Activated effector memory CD4-positive, alpha-beta T cell treated with anti-CD3 and anti-CD28 coated beads, Interleukin-2, amount 50 U/mL, for 16 hours (primary cell): ENCODE measurements at regions not wholly inside any gene's neighbourhood (a gene's known extent, or its start where the extent isn't known, plus 50 kb on each side); places are given as distances from the start of the nearest gene placed in this dataset.
A peak's percentile ranks its signal among the peaks of the same experiment; 100 is the strongest.

Source experiments
- DNase-seq: peaks from one replicate; pipeline ENCODE4 v3.0.0-alpha.2; 2020

DNA sequence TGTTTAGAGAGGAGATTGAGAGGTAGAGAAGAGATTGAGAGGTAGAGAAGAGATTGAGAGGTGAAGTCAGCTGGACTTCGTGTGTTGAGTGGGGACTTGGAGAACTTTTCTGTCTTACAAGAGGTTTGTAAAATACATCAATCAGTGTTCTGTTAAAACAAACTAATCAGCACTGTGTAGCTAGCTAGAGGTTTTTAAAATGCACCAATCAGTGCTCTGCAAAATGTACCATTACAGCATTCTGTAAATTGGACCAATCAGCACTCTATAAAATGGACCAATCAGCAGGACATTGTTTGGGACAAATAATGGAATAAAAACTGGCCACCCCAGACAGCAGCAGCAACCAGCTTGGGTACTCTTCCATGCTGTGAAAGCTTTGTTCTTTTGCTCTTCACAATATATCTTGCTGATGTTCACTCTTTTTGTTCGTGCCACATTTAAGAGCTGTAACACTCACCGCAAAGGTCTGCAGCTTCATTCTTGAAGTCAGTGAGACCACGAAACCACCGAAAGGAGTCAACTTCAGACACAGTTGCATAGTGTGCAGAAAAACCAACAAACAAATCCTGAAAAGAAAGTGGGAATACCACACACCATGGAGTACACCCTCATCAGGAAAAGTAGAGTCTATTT lies 366.9 kb upstream of the HSFY2 start:
- DNase-seq: no peak

DNA sequence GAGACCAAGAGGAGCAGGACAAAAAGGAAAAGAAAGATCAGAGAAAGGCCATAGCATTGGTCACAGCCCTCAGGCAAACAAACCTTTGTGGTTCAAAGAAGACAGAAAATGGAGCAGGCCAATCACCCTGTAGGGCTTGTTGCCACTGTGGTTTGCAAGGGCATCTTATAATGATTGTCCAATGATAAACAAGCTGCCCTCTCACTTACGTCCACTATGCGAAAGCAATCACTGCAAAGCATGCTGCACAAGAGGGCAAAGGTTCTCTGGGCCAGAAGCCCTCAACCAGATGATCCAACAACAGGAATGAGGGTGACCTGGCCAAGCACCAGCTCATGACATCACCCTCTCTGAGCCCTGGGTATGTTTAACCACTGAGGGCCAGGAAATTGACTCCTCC lies 360.9 kb upstream of the HSFY2 start:
- DNase-seq: no peak

DNA sequence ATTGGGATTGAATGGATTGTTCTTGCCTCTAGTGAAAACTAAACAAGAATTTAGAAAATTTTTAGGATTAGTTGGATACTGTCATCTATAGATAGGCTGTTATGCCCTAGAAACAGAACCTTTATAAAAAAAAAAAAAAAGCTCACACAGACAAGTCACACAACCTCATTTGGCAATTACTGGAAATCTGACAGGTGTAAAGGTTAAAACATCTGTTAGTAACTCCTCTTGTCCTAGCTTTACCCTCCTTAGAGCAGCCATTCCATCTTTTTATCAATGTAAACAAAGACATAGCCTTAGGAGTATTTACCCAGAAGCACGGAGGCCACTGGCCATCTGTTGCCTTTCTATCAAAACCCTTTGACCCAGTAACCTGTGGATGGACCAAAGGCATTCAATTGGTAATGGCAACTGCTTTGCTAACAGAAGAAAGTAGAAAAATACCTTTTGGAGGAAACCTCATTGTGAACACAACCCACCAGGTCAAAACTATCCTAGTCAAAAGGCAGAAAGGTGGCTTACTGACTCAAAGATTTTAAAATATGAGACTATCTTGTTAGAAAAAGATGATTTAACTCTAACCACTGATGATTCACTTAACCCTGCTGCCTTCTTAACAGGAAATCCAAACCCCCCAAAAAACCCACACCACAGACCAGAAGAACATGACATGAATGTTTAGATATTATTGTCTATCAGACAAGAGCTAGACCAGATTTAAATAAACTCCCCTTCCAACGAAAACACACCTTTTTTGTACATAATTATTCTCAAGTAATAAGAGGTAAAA lies 357.2 kb upstream of the HSFY2 start:
- no peak for DNase-seq

DNA sequence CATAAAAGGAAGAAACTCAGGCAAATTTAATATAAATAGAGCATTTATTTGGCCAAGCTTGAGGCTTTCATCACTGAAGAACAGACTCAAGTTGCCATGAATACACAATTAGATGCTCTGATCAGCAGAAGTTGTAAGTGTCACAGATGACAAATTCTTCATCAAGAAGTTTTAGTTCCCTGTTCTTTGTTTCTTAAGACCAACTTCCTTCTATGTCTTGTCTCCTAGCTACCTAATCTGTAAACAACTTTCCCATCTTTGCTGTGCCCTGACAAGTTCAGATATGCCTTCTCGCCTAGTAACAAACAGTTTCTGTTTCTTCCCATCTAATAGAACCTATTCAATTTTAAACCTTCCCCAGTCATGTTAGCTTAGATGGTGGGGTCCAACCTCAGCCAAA lies 353.4 kb upstream of the HSFY2 start:
- no peak for DNase-seq

DNA sequence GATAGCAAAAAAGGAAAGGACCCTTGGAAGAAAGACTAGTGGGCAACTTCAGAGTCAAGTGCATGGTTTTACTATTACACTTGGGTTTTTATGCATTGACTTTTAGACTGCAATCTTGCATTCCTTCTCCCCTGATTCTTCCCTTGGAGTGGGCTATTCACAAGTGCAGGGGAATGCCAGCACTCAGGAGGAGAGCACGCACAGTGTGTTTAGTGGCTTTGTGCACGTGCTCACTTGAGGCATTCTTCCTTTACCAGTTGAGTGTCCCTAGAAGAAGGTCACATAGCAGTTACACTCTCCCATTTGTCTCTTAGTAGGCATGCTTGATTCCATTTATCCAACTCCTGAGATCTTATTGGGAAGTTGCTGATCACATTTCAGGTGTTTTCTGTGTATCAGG lies 351.1 kb upstream of the HSFY2 start:
- DNase-seq: no peak

DNA sequence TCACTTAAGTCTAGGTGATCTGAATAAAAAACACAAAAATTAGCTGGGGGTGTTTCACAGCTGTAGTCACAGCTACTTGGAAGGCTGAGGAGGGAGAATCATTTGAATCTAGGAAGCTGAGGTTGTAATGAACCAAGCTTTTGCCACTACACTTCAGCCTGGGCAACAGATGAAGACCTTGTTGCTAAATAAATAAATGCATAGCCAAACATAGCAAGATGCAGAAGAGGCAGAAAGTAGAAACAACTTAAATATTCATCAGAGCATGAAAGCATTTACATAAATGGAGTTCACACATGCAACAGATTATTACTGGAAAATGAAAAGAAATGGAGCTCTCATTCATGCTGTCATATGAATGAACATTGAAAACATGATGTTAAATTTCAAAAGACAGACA lies 348.9 kb upstream of the HSFY2 start:
- no peak for DNase-seq

DNA sequence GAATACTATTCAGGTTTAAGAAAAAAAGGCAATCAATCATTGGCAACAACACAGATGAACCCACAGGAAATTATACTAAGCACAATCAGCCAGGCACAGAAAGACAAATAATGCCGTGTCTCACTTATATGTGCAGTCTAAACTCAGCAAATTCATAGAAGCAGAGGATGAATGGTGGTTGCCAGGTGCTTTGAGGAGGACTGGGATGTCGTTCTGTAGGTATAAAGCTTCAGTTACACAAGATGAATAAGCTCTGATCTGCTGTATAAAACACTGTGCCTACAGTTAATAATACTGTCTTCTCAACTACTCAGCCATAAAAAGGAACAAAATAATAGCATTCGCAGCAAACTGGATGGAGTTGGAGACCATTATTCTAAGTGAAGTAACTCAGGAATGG lies 324.8 kb upstream of the HSFY2 start:
- no peak for DNase-seq

DNA sequence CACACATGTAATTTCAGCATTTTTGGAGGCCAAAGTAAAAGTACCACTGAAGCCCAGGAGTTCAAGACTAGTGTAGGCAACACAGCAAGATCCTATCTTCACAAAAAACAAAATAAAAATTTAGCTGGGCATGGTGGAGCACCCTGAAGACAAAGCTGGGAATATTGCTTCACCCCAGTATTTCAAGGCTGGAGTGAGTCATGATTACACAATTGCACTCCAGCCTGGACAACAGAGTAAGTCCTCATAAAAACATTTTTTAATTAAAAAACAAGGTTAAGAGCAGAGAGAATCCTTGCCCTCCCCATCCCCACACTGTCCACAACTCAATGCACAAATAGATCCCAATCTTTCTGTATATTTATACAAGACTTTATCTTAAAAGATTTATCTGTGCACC lies 321.9 kb upstream of the HSFY2 start:
- no peak for DNase-seq

DNA sequence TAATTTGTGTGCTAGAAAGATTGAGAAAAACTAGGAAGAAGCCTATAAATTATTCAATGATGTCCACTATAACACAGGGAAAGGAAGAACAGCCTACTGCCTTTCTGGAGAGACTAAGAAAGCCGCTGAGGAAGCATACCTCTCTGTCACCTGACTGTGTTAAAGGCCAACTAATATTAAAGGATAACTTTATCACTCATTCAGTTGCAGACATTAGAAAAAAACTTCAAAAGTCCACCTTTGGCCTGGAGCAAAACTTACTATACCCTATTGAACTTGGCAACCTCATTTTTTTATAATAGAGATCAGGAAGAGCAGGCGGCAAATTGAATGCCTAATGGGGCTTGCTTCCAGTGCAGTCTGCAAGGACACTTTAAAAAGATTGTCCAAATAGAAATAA lies 309.5 kb upstream of the HSFY2 start:
- DNase-seq: no peak

DNA sequence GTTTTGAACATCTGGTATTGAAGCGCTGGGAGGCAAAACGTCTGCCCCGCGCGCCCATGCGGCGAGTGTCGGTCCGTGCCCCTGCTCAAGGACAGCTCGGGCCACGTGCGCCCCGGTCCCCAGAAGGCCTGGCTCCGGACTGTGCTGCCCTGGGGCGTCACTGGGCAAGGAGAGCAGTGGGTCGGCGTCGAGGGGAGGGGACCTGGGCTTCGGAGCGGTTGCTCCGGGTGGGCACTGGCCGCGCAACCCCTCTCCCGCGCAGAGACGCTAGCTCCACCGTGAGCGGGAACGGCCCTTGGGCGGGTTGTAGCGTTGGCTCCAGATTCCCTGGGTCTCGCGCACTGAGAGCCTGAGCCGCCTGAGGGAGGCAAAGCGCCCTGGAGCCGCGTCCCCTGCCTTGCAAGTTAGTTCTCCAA lies 304.2 kb upstream of the HSFY2 start:
- no peak for DNase-seq

DNA sequence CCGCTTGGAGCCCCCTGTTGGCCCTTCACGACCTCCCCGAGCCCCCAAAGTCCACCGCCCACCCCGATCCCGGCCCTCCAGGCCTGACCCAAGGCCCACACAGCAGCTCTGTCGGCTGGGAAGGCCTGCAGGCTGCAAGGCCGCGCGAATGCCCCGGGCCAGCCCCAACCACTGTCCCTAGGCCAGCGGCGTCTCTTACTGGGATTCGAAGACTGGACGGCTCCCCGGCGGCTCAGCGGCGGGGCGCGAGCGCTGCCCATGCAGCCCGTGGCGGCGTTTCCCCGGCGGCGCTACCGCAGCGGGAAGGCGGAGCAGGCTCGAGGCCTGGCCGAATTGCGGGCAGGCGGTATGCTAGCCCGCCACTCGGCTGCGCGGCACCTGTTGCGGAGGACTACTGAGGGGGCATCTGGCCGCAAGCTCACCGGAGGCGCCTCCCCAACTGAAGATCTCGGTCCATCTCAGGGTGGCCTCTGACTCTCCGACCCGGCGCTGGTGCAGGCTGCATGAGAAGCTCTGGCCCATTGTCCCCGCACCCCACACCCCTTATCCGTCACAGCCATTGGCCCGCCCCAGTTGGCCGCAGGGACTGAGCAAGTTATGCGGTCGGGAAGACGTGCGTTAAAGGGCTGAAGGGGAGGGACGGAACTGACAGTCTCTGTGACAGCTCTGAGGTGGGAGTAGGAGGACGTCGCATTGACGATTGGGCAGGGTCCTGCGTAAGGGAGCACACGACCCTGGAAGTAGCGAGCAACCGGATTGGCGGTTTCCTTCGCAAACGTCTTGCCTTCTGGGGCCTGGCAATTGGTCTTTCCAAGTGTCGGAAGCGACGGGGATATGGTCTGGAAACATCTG lies 303.5 kb upstream of the HSFY2 start:
- no peak for DNase-seq

DNA sequence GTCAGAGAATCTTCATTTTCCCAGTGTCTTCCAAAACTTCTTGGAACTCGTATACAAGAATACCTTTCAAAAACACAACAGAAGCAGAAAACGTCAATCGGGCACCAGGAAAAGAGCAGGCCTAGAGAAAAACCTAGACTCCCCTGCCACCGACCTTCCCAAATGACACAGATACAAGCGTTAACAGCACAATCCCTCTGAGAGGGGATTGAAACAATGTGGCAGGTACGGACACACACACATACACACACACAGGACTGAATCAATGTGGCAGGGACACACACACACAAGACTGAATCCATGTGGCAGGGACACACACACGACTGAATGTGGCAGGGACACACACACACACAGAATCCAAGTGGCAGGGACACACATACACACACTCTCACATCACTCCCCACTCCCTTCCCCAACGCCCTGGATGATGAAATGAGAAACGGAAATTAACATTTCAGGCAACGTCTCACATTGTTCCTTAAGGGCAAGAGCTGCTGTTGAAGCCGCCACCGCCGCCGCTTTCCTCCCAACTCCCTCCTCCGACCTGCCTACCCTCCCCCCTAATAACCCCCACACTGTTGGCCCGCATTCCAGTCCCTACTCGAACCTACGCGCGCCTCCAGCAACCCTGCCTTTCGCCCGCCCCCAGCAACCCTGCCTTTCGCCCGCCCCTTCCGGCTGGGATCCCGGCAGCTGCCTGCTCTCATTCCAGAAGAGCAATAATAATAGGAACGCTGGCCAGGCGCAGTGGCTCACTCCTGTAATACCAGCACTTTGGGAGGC lies 302.1 kb upstream of the HSFY2 start:
- DNase-seq: peak; percentile 63

DNA sequence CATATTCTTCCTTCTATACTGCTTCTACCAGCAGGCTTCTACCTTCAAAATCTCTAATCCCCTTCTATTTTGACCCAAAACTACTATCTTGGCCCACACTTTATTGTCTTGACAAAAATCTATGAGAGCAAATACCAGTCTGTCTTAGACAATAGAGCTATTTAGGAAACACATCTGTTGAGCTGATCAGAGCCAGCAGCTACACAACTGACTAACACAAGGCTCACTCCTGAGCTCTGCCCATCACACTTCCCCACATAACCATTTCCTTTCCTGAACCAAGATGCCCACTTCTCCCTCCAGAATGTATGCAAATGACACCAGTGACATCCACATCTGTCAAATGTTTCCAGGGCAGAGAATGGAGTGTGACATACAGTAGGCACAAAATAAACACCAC lies 293.9 kb upstream of the HSFY2 start:
- DNase-seq: no peak

DNA sequence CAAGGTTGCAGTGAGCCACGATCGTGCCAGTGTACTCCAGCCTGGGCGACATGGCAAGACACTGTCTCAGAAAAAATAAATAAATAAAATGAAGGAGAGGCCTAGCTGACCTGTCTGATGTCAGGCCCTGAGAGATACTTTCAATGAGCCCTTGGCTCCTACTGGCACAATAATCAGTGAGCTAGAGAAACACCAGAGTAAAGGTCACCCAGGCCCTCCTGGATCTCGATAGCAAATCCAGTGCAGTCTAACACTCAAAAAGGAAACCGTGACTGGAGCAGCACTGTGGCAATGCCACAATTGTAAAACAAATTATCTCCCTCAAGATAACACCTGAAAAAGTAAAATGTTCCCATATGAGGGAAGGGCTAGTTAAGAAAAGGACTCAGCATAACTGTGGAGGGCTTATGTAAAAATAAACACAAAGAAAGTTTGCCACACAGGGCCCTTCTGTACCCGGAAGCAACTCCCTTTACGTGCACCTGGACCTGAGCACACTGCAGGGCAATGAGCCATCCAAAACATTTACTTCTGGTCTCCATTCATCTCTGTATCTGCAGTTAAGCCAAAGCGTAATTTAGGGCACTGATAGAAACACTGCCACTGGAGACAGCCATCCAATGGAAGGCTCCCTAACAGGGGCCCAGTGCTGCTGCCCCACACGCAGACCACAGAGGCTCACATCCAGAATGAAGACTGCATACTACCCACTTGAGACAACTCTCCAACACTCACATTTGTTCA lies 293.1 kb upstream of the HSFY2 start:
- DNase-seq: no peak

DNA sequence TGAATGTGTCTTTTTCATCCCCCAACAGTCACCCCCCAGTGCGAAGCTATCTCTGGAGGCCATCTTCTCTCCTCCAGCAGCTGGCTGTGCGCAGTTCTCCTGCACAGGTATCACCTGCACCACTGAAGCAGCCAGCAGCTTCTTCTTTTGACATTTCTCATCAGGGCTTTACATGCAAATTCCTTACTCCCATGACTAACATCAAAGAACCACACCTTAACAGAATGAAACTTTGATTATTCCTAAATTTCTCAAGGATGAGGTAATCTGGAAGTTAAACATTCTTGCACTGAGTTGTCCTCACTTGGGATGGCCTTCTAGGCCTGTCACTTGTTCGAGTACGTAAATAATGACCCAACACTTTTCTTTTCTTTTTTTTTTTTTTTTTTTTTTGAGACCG lies 291.6 kb upstream of the HSFY2 start:
- no peak for DNase-seq

DNA sequence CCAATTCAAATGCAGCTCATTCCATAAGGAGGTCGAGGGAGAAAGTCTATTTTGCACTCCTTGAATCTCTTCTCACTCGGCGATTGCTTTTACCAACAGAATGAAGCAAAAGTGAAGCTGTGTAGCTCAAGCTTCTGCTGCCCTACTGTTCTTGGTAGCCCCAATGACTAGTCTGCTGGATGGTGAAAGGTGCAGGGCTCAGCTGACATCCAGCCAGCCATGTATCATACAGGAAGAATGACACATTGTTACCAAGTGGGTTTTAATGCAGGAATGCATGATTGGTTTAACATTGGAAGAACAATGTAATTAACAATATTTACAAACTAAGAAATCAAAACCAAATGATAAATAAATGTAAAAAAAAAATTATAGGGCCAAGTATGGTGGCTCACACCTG lies 286.2 kb upstream of the HSFY2 start:
- DNase-seq: no peak

DNA sequence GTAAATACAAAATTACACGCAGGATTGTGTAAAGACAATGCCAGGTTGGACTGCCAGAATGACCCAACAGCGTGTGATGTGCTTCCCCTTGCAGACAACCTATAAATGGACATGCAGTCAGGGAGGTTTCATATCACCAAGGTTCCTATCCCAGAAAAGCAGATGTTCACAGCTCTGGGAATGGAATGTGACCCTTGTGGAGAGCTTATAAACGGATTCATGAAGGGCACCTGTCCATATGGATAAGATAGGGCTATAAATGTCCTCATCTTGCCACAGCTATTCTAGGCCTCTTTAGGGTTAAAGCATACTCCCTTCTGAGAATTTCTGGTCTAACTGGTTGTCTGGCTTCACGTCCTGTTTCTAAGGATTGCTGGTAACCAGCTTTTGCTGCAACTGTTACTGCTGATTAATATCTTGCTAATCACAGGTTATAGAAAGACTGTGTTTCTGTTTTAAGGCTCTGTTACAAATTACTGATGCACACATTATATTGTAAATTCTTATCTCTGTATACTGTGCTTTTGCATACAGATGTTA lies 285.4 kb upstream of the HSFY2 start:
- no peak for DNase-seq

DNA sequence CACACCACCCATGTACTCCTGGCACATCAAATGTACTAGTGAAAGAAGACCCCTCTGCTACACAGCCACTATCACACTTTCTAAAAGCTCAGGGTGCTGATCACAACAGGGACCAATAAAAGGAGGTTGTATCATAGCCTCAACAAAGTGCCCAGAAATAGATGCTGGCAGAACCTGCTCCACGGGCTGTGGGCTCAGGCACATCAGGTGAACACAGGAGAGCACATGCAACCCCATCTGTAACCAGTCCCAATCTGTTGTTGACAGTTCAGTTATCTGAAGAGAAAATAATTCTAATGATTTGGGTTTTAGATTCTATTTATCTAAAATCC lies 282.6 kb upstream of the HSFY2 start:
- no peak for DNase-seq

DNA sequence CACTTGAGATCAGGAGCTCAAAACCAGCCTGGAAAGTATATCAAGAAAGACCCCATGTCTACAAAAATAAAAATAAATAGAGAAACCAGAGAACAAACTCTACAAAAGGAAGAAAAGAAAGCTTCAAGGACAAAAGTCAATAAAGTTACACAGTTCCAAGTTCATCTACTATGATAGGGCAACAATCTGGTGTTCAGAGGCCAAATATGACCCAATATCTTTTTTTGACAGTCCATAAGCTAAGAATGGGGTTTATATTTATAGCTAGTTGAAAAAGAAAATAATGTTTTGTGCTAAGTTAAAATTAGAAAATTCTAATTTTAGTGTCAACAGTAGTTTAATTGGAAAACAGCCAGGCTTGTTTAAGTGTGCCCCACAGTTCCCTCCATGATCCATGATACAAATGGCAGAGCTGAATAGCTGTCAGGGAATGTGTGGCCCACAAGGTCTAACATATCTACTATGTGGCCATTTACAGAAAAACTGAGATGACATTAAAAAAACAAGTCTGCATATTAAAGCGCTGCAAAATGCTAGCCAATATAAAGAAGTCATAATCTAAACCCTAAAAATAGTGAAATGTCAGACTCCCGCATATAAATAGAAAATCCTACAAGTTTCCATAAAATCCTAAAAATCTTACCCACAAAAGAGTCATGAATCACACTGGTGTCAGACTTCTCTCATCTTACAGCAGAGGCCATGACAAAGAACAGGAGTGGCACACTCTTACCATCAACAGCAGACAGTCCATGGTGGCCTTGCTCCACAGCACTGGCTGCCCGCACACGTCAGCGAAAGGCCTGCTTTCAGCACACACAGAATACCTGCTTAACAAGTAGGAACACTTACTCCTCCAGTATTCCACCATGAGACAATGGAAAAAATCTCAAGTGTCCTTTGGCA lies 281.9 kb upstream of the HSFY2 start:
- no peak for DNase-seq

DNA sequence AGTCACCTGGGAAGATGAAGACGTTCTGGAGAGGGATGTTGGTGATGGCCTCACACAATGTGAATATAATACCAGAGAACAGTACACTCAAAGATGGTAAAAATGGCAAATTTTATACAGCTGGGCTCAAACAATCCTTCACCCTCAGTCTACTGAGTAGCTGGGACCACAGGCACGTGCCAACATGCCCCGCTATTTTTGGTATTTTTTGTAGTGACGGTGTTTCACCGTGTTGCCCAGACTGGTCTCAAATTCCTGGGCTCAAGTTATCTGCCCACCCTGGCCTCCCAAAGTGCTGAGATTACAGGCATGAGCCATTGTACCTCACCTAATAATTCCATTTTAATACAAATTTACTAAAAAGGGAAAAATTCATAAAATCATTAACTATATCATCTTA lies 280.3 kb upstream of the HSFY2 start:
- DNase-seq: no peak

DNA sequence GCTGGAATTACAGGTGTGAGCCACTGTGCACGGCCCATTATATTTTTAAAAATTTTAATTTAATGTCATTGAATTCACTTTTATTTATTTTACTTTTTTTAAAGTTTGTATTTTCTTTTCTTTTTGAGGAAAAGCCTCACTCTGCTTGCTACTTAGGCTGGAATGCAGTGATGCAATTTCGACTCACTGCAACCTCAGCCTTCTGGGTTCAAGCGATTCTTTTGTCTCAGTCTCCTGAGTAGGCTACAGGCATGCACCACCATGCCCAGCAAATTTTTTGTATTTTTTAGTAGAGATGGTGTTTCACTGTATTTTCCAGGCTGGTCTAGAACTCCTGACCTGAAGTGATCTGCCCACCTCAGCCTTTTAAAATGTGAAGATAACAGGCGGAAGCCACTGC lies 277.5 kb upstream of the HSFY2 start:
- no peak for DNase-seq
